ENCODE measurements at regions not wholly inside any gene's neighbourhood (a gene's known extent, or its start where the extent isn't known, plus 50 kb on each side); places are given as distances from the start of the nearest gene placed in this dataset.

DNA sequence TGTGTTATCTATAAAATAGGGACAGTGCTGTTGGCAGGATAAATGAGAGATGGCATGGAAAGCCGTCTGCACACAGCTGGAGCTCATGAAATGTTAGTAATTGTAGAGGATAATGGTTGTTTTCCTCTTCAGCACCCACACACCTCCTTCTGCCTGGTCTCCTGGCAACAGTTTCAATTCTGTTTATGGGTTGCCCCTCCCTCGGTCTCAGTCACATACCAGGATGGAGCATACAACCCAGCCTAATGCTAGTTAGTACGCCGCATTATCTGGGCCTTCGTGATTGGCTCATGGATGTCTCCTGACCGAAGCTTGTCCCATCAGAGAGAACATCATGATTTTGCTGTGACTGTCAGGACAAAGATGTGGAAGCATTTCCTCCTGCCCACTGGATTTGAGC lies 126.2 kb upstream of the WSCD1 start:
- no peak overlapping the region for H4K8ac ChIP-seq (replicated peaks; ENCODE audit: insufficient read length, low read depth, low read length)
- no peak overlapping the region for H2BK12ac ChIP-seq (ENCODE audit: insufficient read length, low read depth, low read length)
- no peak overlapping the region for H2BK15ac ChIP-seq (ENCODE audit: low read depth, low read length)
- H3K36me3 Mint-ChIP-seq (ENCODE audit: insufficient read depth in 1 of 3, low read depth in 3 of 3), result peaks cover 2 to 11% (median 9%) of the 10 kb centered on the region in 3 experiments
- H3K56ac ChIP-seq (ENCODE audit: insufficient read length, low read depth, low read length), result no peak overlapping the region
- peaks cover 5 to 11% of the 10 kb centered on the region in 2 experiments; a peak in 3 of 4 replicates for H3K4me1 Mint-ChIP-seq
- H3K27me3 ChIP-seq (ENCODE audit: insufficient read depth, low read length), result no peaks in the 10 kb centered on the region
- H4K5ac ChIP-seq (ENCODE audit: insufficient read length, low read depth, low read length), result no peak overlapping the region
- no peak overlapping the region for H4K91ac ChIP-seq (ENCODE audit: insufficient read length, low read depth, low read length)
- no peaks in the 10 kb centered on the region for H3K23me2 ChIP-seq (ENCODE audit: insufficient read length, low read depth, low read length, poor library complexity, severe bottlenecking)
- no peak overlapping the region for H3K27ac Mint-ChIP-seq
- H2AK5ac ChIP-seq (ENCODE audit: insufficient read length, low read length), result no peak overlapping the region
- H3K79me2 ChIP-seq (ENCODE audit: insufficient read depth, low read length), result no peaks in the 10 kb centered on the region
- H3K4me1 ChIP-seq (ENCODE audit: insufficient read depth, low read length), result no peaks in the 10 kb centered on the region
- peaks cover 10 to 13% of the 10 kb centered on the region in 2 experiments; a peak in 4 of 5 replicates for H3K9me3 Mint-ChIP-seq
- H3K27me3 Mint-ChIP-seq (ENCODE audit: low read depth), result peaks cover 3% of the 10 kb centered on the region
- H3K27ac ChIP-seq (ENCODE audit: insufficient read length, low read depth, low read length), result no peak overlapping the region
- TF ChIP-seq, protein P1, sequence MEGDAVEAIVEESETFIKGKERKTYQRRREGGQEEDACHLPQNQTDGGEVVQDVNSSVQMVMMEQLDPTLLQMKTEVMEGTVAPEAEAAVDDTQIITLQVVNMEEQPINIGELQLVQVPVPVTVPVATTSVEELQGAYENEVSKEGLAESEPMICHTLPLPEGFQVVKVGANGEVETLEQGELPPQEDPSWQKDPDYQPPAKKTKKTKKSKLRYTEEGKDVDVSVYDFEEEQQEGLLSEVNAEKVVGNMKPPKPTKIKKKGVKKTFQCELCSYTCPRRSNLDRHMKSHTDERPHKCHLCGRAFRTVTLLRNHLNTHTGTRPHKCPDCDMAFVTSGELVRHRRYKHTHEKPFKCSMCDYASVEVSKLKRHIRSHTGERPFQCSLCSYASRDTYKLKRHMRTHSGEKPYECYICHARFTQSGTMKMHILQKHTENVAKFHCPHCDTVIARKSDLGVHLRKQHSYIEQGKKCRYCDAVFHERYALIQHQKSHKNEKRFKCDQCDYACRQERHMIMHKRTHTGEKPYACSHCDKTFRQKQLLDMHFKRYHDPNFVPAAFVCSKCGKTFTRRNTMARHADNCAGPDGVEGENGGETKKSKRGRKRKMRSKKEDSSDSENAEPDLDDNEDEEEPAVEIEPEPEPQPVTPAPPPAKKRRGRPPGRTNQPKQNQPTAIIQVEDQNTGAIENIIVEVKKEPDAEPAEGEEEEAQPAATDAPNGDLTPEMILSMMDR (conservative IDR thresholded peaks at IDR 0.05), result no peak
- H3K14ac ChIP-seq (ENCODE audit: insufficient read depth, low read length), result no peak overlapping the region
- no peak overlapping the region for H3K18ac ChIP-seq (ENCODE audit: insufficient read length, low read depth, low read length)
- H3K4ac ChIP-seq (ENCODE audit: low read depth, low read length), result no peak overlapping the region
- H3K9ac ChIP-seq (ENCODE audit: extremely low read depth, insufficient read length, low read length), result no peak overlapping the region
- DNase-seq, result no peak
- H3K4me3 Mint-ChIP-seq, result no peak overlapping the region
- H4K20me1 ChIP-seq (ENCODE audit: control insufficient read depth, insufficient read depth, insufficient read length), result no peaks in the 10 kb centered on the region
- no peak overlapping the region for H2BK20ac ChIP-seq (ENCODE audit: low read depth, low read length, poor library complexity, severe bottlenecking)
- no peak overlapping the region for H3K23ac ChIP-seq (ENCODE audit: insufficient read length, low read depth, low read length)
- H2BK5ac ChIP-seq (ENCODE audit: insufficient read length, low read length), result no peak overlapping the region
- H3K9me3 ChIP-seq (ENCODE audit: control insufficient read depth, low read depth, low read length), result peaks cover 14% of the 10 kb centered on the region
- no peak overlapping the region for H2BK120ac ChIP-seq (ENCODE audit: low read depth, low read length, poor library complexity, severe bottlenecking)
- H3K4me2 ChIP-seq (ENCODE audit: insufficient read depth, insufficient read length, low read length), result no peak overlapping the region
- H2AFZ ChIP-seq (ENCODE audit: low read length), result no peak overlapping the region
- H3T11ph ChIP-seq (ENCODE audit: low read length), result no peak overlapping the region
- no peaks in the 10 kb centered on the region for H3K79me1 ChIP-seq (ENCODE audit: insufficient read depth, low read depth, low read length, poor library complexity, severe bottlenecking)
- WGBS (ENCODE audit: extremely low coverage, insufficient read length, low lambda C conversion rate), result no CpG with 5 or more reads among the region's 6 CpGs
